Fibroblast of gingiva (primary cell): ENCODE measurements at regions not wholly inside any gene's neighbourhood (a gene's known extent, or its start where the extent isn't known, plus 50 kb on each side); places are given as distances from the start of the nearest gene placed in this dataset.
"Not testable (repeated sequence)": the region's sequence is repeated elsewhere in the genome, so short reads cannot be mapped to it uniquely, and the experiment has no call there.

Experiments used
- DNase-seq: peaks from one replicate; pipeline ENCODE4 v3.0.0-alpha.2; 2011; ENCODE audit warnings: low read depth

DNA sequence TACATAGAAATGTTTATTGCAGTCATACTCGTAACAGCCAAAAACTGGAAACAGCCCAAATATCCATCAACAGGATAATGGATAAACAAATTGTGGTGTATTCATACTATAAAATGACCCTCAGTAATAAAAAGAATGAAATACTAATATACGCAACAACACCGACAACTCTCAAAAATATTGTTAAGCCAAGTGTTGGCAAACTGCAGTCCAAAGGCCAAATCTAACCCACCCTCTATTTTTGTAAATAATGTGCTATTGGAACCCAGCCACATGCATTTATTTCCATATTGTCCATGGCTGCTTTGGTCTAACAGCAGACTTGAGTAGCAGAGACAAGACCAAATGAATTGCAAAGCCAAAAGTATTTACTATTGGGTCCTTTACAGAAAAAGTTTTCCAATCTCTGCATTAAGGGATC is 151.0 kb downstream of the MREG start:
- no peak for DNase-seq

DNA sequence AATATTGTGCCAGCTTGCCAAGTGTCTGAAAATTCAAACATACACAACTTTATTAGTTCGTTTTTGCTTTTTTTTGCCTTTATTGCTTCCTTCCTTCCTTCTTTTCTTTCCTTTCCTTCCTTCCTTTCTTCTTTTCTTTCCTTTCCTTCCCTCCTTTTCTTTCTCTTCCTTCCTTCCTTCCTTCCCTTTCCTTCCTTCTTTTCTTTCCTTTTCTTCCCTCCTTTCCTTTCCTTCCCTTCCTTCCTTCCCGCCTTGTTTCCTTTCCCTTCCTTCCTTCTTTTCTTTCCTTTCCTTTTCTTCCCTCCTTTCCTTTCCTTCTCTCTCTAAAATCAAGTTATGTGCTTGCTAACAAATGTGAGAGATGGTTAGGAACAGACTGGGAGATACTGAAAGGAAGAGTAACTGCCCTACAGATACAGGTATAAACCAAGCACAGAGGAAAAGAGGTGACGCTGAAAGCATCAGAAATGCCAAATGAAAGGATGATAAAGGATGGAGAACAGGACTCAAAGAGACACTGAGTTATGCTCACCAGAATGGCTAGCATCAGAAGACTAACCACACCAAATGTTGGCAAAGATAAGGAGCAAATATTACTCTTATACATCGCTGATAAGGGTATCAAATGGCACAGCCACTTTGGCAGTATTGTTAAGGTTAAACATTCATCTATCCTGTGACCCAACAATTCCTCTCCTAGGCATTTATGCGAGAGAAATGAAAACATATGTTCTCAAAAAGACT is 151.6 kb downstream of the MREG start:
- DNase-seq: no peak

DNA sequence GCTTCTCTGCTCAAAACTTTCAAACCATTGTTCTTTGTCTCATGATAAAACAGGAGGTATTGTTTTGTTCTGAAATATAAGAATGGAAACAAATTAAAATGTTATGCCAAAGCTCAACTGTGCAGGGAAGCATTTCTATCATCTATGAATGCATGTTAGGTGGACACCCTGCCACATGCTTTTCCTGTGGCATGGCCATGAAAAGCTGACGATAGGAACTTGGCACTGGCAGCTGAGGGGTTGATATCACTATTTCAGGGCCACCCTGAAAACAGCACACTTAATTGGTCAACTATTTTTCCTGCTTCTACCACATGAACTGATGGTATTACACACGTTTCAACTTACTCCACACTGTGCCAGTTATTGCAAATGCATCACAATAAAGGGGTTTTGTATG is 157.3 kb downstream of the MREG start:
- DNase-seq: no peak

DNA sequence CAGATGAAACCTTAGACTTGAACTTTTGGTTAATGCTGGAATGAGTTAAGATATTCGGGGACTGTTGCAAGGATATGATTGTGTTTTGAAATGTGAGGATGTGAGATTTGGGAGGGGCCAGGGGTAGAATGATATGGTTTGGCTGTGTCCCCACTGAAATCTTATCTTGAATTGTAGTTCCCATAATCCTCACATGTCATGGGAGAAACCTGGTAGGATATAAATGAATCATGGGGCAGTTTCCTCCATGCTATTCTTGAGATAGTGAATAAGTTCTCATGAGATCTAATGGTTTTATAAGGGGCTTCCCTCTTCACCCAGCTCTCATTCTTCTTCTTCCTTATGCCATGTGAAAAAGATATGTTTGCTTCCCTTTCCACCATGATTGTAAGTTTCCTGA is 158.0 kb downstream of the MREG start:
- DNase-seq: not testable (repeated sequence)

DNA sequence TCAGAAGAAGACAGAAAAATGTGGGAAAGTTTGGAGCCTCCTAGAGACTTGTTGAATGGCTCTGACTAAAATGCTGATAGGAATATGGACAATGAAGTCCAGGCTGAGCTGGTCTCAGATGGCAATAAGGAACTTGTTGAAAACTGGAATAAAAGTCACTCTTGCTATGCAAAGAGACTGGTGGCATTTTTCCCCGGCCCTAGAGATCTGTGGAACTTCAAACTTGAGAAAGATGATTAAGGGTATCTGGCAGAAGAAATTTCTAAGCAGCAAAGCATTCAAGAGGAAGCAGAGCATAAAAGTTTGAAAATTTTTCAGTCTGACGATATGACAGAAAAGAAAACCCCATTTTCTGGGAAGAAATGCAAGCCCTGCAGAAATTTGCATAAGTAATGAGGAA is 159.3 kb downstream of the MREG start:
- DNase-seq: no peak

DNA sequence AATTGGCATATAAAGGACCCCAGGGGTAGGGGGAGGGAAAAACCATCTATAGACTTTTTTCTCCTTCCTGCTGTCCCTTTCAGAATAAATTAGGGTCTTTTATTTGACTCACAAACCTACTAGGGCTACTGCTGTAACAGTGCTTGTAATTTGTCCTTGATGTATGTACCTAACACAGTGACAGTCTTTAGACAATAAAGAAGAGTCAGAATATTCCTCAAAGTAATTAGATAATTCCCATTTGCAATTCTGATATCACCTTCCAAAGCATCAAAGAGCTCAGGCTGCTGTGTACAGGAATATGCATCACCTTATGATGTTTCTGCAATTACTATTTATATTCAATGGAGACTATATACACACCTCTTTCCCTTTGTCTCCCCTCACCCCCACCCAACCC is 161.7 kb downstream of the MREG start:
- DNase-seq: no peak

DNA sequence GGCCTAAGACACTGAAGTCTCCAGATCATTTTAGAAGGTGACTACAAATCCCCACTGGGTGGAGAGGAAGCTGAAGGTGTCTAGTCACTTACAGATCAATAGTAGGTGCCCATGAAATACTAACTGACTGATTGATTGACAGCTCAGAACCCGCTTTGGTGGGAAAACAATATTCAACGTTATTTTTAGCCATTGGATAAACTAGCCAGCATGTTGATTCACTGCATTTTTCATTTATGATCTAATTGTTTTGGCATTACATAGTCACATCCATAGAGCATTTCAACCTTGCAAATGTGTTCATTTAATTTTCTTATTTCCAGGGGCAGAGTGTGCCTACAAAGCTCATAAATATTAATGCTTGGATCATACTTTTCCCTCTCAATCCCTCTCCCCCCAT is 162.3 kb downstream of the MREG start:
- DNase-seq: peak; percentile 17

DNA sequence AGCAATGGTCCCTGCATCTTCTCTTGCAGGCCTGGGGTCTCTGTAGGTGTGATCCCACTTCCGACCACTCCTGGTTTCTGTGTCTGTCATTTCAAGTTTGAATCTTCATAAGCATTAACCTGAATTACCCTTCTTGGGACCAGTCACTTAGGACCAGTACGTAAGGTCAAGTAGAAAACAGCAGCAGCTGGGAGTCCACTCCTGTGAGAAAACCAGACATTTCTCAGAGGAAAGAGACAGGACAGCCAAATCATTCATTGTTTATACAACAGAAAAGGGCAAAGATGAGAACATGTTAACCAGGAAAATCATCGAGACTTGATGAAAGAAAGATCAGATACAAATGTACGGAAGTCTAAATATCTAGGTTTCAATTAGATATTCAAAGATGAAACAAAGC is 163.0 kb downstream of the MREG start:
- DNase-seq: no peak

DNA sequence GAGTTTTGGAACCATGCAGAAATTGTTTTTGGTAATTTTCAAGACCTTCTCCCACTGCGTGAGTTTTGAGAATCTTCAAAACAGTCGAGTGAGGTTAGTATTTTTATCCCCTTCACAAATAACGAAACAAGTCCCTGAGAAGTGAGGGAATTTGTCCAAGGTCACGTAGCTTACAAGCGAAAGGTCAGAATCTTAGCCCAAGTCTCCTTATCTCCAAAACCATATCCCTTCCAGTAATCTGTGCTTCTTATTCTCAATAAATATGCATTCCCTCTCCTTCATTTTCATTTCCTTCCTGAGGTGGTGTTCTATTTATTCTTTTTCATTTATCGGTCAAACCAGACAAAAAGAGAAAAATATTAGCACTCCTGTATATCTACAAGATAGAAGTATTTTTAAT is 163.6 kb downstream of the MREG start:
- DNase-seq: no peak

DNA sequence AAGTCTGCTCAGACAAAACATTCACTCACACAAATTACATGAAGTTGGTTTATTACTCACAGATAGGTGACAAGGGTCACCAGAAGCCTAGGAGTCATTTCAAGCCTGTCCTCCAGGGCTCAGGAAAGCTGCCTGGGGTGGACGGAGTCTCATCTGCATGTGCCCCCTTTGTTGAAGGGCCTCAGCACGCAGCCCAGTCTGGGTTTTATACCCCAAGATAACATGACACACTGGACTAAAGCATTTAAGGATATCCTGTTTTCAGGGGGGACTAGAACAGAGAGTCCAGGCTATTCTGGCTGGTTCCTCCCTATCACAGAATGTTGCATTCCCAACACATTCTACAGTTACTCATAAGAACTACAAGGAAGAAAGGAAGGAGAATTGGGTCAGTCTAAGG is 164.7 kb downstream of the MREG start:
- no peak for DNase-seq

DNA sequence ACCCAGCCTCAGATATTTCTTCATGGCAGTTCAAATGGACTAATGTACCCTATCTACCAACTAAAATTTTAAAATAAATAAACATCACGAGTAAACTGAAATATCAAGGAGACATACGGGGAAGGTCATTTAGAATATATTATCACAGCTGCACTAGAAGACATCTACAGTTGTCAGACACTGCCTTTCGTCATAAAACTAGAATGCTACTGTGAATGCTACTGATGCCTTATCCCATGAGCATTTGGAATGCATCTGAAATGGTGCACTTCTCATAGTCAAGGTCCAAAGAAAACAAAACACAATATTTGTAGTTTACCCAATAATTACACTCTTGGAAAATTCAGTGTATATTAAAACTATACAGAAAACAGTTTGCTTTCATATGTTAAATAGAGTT is 165.2 kb downstream of the MREG start:
- DNase-seq: no peak

DNA sequence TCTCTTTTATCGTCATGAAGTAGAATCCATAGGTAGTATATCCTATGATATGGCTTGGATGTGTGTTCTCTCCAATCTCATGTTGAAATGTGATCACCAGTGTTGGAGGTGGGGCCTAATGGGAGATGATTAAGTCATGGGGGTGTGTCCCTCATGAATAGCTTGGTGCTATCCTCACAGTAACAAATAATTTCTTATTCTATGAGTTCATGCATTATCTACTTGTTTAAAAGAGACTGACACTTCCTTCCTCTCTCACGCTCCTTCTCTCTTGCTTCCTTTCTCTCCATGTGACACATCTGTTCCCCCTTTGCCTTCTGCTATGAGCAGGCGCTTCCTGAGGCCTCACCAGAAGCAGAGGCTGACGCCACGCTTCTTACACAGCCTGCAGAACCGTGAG is 165.6 kb downstream of the MREG start:
- no peak for DNase-seq

DNA sequence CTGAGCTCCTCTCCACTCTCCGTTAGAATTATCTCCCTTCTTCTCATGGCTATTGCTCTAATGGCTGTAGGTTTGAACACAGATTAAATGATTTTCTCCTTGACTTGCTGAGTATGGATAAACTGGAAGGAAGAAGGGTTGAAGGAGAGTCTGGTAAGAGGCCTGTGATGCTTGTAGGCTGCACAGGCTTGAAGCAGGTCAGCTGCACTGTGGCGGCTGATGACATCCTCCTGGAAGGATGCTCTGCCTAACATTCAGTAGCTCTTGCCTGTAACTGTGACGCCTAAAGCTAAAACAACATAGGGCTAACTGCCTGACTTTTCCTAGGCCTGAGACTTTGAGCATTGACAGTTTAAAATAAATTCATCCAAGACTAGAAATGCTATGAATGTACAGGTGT is 166.3 kb downstream of the MREG start:
- DNase-seq: no peak

DNA sequence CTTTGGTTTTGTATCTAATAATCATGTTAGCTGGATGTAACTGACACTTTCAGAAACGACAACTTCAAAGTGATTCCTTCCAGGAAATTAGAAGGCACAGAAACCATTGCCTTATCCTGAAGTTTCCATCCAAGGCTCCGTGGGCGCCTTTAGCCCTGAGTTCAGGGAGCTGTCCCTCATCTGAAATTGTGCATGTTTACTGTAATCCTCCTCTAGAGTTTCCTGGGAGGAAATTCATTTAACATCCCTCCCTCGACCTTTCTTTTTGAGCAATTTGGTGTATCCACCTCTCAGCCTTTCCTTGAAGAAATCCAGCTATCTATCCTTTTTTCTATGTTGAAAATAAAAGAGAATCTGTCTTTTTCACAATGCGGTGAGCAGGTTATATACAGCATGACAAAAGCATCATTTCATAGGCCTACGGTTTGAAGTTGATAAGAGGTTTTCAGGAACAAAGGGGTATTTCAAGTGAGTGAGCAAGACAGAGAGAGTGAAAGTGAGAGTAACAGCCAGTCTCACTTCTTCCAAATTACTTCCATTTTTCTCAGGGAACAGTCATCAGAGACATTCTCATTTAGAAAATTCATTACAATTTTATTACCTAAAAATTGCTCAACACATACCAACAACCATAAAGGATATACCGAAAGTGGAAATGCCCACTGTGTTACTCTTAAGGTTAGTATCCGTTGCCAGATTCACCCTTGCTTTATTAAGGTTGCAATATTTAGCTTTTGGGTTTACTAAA is 167.3 kb downstream of the MREG start:
- DNase-seq: no peak

DNA sequence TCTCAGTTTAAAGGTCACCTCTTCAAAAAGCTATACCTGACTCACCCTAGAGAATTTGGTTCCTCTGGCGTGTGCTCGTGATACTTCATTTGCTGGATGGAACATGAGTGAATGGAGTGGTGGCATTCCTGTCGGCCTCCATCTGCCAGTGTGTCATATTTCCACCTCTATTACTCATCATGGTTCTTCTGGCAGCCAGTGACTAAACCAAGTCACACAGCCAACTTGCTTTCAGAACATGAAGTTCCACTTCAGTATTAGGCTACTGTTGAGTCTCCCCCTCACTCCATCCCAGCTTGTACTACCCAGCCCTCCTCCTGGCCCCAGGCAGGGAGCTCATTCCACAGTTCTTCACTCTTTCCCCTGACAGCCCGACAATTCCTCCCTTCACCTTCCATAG is 169.8 kb downstream of the MREG start:
- peak; percentile 83 for DNase-seq

DNA sequence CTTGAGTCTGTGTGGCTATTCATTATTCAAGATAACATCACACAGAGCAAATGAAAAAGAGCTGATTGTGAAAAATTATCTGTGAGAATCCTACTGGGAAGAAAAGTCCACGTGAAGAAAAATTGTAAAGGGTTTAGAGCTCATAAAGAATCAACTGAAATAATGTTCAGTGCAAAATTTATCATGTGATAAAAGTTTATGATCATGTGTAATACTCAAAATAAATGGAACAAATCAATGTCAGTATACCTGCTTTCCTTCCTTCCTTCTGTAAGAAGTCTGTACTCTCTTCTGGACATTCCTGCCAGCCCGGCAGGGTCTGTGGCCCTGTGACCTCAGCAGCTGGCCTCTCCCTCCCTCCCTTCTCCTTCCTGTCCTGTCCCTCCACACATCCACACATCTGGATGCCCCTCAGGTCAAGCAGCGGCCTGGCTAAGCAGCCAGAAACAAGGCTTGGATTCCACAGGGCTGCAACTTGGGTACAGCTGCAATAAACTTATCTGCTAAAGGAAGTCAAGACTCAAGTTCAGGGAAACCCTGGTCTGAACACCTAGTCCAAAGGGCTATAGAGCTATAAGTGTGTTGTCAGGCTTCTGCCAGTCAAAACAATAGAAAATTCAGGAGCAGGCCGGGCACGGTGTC is 172.1 kb downstream of the MREG start:
- DNase-seq: no peak

DNA sequence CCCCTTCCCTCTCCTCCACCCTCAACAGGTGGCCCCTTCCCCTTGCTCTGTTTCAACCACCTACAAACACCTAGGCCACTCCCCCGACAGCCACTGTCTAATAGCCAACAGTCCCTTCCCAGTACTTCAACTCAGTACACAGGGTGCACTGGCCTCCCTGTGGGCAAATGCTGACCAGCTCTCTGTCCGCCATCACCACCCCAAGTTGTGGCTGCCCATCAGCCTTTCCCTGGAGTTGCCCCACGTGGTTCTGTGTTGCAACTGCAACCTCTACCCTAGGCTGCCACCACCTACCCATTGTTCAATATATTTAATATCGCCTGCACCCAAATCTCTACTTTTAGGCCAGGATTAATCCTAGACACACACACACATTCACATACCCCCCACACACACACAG is 173.5 kb downstream of the MREG start:
- no peak for DNase-seq

DNA sequence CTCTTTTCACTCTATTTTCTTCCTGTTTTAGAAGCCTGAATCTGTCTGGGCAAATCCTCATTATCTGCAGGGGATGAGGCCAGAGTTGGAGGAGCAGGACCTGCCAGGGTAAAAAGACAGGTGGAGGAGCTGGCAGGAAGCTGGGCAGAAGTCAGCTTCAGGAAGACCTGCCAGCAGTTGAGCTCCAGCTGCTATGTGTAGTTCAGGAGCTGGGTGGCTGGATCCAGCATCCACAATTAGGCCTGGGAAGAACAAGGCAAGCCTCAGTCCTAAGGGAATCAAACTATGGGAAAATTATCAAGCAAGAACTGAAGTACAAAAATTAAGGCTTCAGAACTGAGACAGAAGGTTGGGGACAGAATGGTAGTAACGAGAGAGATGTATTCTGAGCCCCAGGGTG is 174.0 kb downstream of the MREG start:
- DNase-seq: no peak

DNA sequence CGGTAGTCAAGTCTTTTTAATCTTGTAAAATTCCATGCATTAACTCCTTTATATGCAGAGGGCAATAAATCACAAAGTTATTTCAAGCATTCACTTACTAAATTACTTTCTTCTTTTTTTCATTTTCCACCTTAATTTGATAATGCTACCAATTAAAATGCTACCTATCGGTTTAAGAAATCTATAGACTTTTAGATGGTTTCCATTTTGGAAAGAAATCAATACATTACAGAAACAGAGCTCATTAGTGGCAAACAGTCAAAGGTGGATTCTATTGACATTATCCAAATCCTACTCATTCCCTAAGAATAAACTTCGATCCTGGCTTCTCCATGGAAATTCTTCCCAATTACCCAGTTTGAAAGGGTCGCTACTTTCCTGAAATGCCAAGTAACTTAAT is 176.5 kb downstream of the MREG start:
- DNase-seq: no peak

DNA sequence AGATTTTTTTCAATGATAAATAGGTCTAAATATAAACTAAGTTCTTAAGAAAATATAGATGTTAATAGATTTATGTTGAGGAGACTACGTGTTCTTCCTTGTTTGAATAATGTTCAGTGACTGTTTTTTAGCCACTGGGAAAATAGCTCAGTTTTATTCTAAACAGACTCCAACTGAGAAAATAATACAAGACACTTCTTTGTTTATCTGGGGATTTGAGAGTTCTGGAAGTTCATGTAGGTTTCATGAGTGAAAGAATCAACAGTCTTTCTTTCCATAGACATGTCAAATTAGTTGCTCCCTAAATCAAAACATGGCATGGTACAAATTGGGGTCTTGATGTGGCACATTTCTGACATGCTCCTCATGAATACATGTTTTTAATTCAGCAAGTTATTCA is 177.7 kb downstream of the MREG start:
- DNase-seq: no peak

DNA sequence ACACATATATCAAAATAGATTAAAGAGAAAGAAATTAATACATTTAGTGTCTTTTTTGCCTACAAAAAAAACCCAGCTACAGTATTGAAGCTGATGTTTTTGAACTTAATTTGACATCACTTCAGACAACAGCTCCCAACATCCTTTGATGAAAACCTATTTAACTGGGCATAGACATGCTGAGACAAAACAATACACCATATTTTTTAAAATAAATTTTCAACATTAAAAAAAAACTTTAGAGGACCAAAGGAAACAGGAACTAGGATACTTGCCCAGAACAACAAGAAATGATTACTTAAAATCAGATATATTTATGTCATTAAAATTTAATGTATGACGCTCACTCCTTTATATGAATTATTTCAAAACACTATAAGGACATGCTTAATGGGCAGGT is 178.1 kb downstream of the MREG start:
- no peak for DNase-seq

DNA sequence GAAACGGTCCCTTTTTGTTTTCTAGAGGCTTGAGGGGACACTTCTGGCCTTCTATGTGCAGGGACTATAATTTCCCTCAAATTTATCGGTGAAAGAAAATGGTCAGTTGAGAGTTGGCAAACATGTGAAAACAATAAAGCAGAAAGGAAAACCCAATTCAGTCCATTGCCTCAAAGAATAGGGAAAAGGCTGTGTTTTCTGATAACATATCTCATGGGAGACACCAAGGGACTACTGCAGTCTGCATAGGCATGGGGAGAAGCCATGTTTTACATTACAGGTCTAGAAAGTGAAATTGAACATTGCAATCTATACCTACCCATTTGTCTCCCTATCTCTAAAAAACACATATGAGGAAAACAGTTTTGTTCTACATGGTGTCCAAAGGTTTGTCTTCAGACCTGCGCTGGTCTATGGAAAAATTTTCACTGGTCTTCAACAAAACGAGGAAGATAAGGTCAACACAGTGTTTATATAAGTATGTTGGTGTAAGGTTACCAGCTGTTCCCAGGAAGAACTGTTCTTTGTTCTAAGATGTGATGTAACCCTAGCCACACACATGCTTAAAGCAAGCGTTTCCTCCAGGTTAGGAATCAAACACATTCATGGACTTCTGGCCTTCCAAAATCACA is 179.7 kb downstream of the MREG start:
- DNase-seq: peak; percentile 43

DNA sequence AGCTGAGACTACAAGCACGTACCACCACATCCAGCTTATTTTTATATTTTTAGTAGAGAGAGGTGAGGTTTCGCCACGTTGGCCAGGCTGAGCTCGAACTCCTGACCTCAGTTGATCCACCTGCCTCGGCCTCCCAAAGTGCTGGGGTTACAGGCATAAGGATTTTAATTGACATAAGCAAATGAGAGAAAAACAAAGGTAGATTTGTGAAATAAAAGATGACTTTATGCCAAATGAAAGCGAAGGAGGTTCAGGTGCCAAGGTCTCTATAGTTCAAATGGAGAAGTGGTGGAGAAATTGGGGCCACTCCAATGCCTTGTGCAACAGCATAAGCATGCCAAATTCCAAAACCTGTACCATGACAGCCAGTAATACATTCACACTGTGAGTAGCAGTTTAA is 180.6 kb downstream of the MREG start:
- no peak for DNase-seq
